ENCODE measurements at regions not wholly inside any gene's neighbourhood (a gene's known extent, or its start where the extent isn't known, plus 50 kb on each side); places are given as distances from the start of the nearest gene placed in this dataset.

DNA sequence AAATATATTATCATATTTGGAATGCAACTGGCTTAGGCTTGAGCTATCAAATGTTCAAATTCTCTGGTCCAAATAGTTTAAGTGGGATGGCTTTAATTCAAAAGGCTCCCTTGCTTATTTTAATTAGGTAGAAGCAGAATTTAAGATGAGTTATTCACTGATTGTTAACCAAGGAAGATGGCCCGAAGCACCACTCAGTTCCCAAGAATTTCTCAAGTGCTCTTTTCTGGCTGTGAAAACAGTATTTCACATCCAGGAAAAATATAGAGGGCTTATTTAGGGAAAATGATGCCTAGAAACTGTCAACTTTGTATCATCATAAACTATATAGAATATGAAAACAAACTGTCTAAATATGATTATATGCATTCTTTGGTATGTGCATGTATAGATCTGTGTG is 246.5 kb upstream of the SFRP2 start:
- no peak overlapping the region for H3K4me3 ChIP-seq (ENCODE audit: low read depth, poor library complexity, severe bottlenecking)
- WGBS, 2 donors: 22 to 27% methylated on average over 1 of the region's 1 CpG
- intact Hi-C loops (cut with DNase I; ENCODE audit: low total_unique reads): no loop called here
- DNase-seq (ENCODE audit: low spot score in 2 of 2): no peak
- TF ChIP-seq, protein P1, sequence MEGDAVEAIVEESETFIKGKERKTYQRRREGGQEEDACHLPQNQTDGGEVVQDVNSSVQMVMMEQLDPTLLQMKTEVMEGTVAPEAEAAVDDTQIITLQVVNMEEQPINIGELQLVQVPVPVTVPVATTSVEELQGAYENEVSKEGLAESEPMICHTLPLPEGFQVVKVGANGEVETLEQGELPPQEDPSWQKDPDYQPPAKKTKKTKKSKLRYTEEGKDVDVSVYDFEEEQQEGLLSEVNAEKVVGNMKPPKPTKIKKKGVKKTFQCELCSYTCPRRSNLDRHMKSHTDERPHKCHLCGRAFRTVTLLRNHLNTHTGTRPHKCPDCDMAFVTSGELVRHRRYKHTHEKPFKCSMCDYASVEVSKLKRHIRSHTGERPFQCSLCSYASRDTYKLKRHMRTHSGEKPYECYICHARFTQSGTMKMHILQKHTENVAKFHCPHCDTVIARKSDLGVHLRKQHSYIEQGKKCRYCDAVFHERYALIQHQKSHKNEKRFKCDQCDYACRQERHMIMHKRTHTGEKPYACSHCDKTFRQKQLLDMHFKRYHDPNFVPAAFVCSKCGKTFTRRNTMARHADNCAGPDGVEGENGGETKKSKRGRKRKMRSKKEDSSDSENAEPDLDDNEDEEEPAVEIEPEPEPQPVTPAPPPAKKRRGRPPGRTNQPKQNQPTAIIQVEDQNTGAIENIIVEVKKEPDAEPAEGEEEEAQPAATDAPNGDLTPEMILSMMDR (IDR thresholded peaks at IDR 0.05): no peak

DNA sequence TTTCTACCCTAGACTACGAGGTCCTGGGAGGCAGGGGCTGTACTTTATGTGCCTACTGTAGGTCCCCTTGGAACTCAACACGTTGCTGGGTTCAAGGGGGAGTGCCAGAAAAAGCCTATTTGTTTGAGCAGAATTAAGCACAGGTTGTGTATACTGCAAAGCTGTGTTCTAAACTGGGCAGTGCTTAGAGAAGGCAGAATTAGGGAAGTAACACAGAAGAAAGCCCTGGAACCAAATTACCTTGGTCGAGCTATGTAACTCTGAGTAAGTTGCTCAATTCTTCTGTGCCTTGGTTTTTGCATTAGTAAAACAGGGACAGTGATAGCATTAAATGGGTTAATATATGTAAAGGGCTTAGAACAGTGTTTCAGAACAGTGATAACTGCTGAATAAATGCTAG is 245.0 kb upstream of the SFRP2 start:
- H3K4me3 ChIP-seq (ENCODE audit: low read depth, poor library complexity, severe bottlenecking): no peak overlapping the region
- TF ChIP-seq POLR2A (IDR thresholded peaks at IDR 0.05): no peak
- TF ChIP-seq, protein P1 (IDR thresholded peaks at IDR 0.05): no peak
- 68 to 82% methylated on average over 3 of the region's 3 CpGs for WGBS, 2 donors
- DNase-seq (ENCODE audit: low spot score in 2 of 2): no peak
- intact Hi-C loops (cut with DNase I; ENCODE audit: low total_unique reads): no loop called here

DNA sequence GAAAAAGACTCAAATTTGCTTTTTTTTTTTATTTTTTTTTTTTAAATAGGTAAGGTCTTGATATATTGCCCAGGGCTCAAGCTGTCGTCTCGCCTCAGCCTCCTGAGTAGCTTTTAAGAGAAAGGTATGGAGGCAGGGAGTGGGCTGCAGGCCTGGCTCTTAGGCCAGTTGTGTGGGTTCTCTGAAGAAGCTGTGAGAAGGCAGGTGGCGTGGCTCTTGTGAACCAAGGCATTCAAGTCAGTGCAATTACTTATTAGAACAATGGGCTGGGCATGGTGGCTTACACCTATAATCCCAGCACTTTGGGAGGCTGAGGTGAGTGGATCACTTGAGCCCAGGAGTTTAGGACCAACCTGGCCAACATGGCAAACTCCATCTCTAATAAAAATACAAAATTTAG is 244.0 kb upstream of the SFRP2 start:
- no peak overlapping the region for H3K4me3 ChIP-seq (ENCODE audit: low read depth, poor library complexity, severe bottlenecking)
- 91 to 92% methylated on average over 3 of the region's 3 CpGs for WGBS, 2 donors
- intact Hi-C loops (cut with DNase I; ENCODE audit: low total_unique reads): no loop called here
- TF ChIP-seq, protein P1 (IDR thresholded peaks at IDR 0.05): no peak
- no peak for DNase-seq (ENCODE audit: low spot score in 2 of 2)

DNA sequence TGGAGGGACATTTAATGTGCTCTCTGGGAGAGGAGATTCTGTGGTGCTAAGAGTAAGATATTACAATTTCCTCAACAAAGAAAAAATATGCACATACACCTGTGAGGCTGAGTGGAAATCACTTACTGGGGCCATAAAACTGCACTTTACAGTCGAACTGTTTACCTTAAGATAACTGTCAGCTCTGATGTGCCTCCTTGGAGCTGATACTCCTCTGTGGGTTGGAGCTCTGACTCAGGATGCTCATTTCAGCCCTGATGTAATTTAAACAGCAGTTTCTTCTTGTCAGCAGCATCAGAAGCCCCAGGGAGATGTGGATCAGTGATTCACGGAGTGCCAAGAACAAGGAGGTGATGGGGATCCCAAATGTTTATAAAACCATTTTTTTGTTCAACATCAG is 241.9 kb upstream of the SFRP2 start:
- TF ChIP-seq POLR2A (IDR thresholded peaks at IDR 0.05): no peak
- TF ChIP-seq, protein P1 (IDR thresholded peaks at IDR 0.05): no peak
- DNase-seq (ENCODE audit: low spot score in 2 of 2): no peak
- WGBS, 2 donors: 42 to 53% methylated on average over 2 of the region's 2 CpGs
- H3K4me3 ChIP-seq (ENCODE audit: low read depth, poor library complexity, severe bottlenecking): no peak overlapping the region
- intact Hi-C loops (cut with DNase I; ENCODE audit: low total_unique reads): no loop called here

DNA sequence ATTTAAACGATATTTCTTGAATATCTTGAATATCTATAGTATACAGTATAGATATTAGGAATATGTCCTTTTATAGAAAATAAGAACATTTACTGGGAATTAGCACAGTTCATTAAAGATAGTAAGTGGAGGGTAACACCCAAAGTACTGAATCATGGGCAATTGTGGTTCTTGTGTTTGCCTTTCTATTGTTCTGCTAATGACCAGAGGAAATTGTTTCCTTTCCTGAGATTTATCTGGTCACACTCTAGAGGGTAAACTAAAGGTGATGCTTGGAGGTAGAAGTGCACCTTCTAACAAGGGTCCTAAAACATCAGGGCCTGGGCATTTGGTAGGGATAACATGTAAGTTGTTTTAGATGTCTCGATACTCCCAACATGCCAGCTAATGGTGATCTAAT is 241.3 kb upstream of the SFRP2 start:
- H3K4me3 ChIP-seq (ENCODE audit: low read depth, poor library complexity, severe bottlenecking): no peak overlapping the region
- intact Hi-C loops (cut with DNase I; ENCODE audit: low total_unique reads): no loop called here
- WGBS, 2 donors: 69 to 79% methylated on average over 2 of the region's 2 CpGs
- DNase-seq (ENCODE audit: low spot score in 2 of 2): no peak
- TF ChIP-seq, protein P1 (IDR thresholded peaks at IDR 0.05): no peak
- TF ChIP-seq POLR2A (IDR thresholded peaks at IDR 0.05): no peak

DNA sequence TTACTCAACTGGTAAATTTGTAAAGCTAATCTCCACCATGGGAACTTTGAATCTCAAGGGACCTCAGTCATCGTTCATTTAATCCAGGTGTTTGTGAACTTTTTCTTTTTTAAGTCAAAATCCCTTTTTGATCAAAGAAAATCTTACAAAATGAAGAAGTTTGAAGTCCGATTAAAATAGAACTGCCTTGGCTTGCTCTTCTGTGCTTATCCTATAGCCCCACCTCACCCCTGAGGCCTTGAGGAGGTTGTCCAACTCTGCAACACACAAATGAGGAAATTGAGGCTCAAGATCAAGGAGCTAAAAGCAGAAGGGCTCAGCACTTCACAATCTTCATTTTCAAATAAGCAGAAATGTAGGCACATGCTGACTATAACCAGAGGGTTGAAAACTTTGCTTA is 240.3 kb upstream of the SFRP2 start:
- 55 to 72% methylated on average over 2 of the region's 2 CpGs for WGBS, 2 donors
- DNase-seq (ENCODE audit: low spot score in 2 of 2): no peak
- TF ChIP-seq POLR2A (IDR thresholded peaks at IDR 0.05): no peak
- TF ChIP-seq, protein P1 (IDR thresholded peaks at IDR 0.05): no peak
- intact Hi-C loops (cut with DNase I; ENCODE audit: low total_unique reads): no loop called here
- H3K4me3 ChIP-seq (ENCODE audit: low read depth, poor library complexity, severe bottlenecking): no peak overlapping the region

All from lower leg skin (tissue), 4 donors.